ENCODE measurements at regions not wholly inside any gene's neighbourhood (a gene's known extent, or its start where the extent isn't known, plus 50 kb on each side); places are given as distances from the start of the nearest gene placed in this dataset.

- no peak for TF ChIP-seq EZH2 (IDR thresholded peaks at IDR 0.05; ENCODE audit: borderline replicate concordance, insufficient read depth, low read depth, low read length, poor library complexity, severe bottlenecking)
- TF ChIP-seq, protein P1, sequence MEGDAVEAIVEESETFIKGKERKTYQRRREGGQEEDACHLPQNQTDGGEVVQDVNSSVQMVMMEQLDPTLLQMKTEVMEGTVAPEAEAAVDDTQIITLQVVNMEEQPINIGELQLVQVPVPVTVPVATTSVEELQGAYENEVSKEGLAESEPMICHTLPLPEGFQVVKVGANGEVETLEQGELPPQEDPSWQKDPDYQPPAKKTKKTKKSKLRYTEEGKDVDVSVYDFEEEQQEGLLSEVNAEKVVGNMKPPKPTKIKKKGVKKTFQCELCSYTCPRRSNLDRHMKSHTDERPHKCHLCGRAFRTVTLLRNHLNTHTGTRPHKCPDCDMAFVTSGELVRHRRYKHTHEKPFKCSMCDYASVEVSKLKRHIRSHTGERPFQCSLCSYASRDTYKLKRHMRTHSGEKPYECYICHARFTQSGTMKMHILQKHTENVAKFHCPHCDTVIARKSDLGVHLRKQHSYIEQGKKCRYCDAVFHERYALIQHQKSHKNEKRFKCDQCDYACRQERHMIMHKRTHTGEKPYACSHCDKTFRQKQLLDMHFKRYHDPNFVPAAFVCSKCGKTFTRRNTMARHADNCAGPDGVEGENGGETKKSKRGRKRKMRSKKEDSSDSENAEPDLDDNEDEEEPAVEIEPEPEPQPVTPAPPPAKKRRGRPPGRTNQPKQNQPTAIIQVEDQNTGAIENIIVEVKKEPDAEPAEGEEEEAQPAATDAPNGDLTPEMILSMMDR (IDR thresholded peaks at IDR 0.05): no peak
Measured at GRCh38 chr6:135605278-135605790, 107.8 kb upstream of the AHI1 start.

Data from B cell (primary cell).